WTC11 (cell line): ENCODE measurements at regions not wholly inside any gene's neighbourhood (a gene's known extent, or its start where the extent isn't known, plus 50 kb on each side); places are given as distances from the start of the nearest gene placed in this dataset.

Source experiments
- ATAC-seq: fragments of 200-7000 bp; cut with Tn5 transposase; 2 replicates; pipeline ENCODE4 v1.10.0; 2021; ENCODE audit warnings: mild to moderate bottlenecking, moderate library complexity
- CTCF ChIA-PET: fragments of 300-600 bp; sonication (Branson Sonifier 250); formaldehyde crosslinking; loops from one replicate; lab custom pipeline; 2021; ENCODE audit warnings: antibody characterized with exemption; lab: Charles Lee
- POLR2A ChIA-PET: fragments of 350-600 bp; sonication (Branson Sonifier 250); formaldehyde crosslinking; loops from one replicate; lab custom pipeline; 2021; ENCODE audit warnings: antibody characterized with exemption; lab: Charles Lee
- DNase-seq: peaks from one replicate; pipeline ENCODE4 v3.0.0; 2021; ENCODE audit warnings: low spot score
- H3K27ac Mint-ChIP-seq: 2 replicates; pipeline ENCODE4 v1.8.0; 2021; ENCODE audit warnings: mixed read lengths
- H3K27me3 Mint-ChIP-seq: 2 replicates; pipeline ENCODE4 v1.8.0; 2021; ENCODE audit warnings: low read depth, mild to moderate bottlenecking, moderate library complexity, mixed read lengths
- H3K36me3 Mint-ChIP-seq: 2 replicates; pipeline ENCODE4 v1.8.0; 2021; ENCODE audit warnings: mixed read lengths
- H3K4me1 Mint-ChIP-seq: 2 replicates; pipeline ENCODE4 v1.8.0; 2022; ENCODE audit warnings: mixed read lengths
- H3K4me3 Mint-ChIP-seq: 2 replicates; pipeline ENCODE4 v1.8.0; 2021; ENCODE audit warnings: mild to moderate bottlenecking, moderate library complexity, mixed read lengths
- H3K9me3 Mint-ChIP-seq: 2 replicates; pipeline ENCODE4 v1.8.0; 2021; ENCODE audit warnings: mixed read lengths
- CREM ChIP-seq: sonication (generic); formaldehyde crosslinking; IDR thresholded peaks from 2 replicates; pipeline ENCODE4 v1.8.1; 2022; ENCODE audit warnings: mild to moderate bottlenecking, missing genetic modification reagents, moderate library complexity
- EMX1 ChIP-seq: fragments of 250-450 bp; sonication (Bioruptor Pico); IDR thresholded peaks from 2 replicates; pipeline ENCODE4 v1.8.0; 2021; ENCODE audit warnings: mild to moderate bottlenecking
- GTF2I ChIP-seq: fragments of 250-450 bp; sonication (Bioruptor Pico); conservative IDR thresholded peaks from 2 replicates; pipeline ENCODE4 v1.4.0; 2021; ENCODE audit warnings: mild to moderate bottlenecking
- IRF2 ChIP-seq: sonication (generic); formaldehyde crosslinking; IDR thresholded peaks from 2 replicates; pipeline ENCODE4 v1.8.0; 2022; ENCODE audit warnings: low read depth, missing genetic modification reagents, borderline replicate concordance
- MXD4 ChIP-seq: fragments of 250-450 bp; sonication (Bioruptor Pico); IDR thresholded peaks from 2 replicates; pipeline ENCODE4 v1.8.0; 2021; ENCODE audit warnings: mild to moderate bottlenecking, moderate library complexity, borderline replicate concordance
- NFATC4 ChIP-seq: fragments of 250-450 bp; sonication (Bioruptor Pico); IDR thresholded peaks from 2 replicates; pipeline ENCODE4 v1.9.0; 2021; ENCODE audit warnings: mild to moderate bottlenecking
- NFYB ChIP-seq: sonication (generic); formaldehyde crosslinking; conservative IDR thresholded peaks from 2 replicates; pipeline ENCODE4 v1.8.0; 2022; ENCODE audit warnings: low read depth, missing genetic modification reagents
- NR2C2 ChIP-seq: sonication (generic); formaldehyde crosslinking; IDR thresholded peaks from 2 replicates; pipeline ENCODE4 v1.8.0; 2022; ENCODE audit warnings: mild to moderate bottlenecking, missing genetic modification reagents
- OVOL2 ChIP-seq: fragments of 250-450 bp; sonication (Bioruptor Pico); IDR thresholded peaks from 2 replicates; pipeline ENCODE4 v1.9.0; 2021; ENCODE audit warnings: mild to moderate bottlenecking, borderline replicate concordance
- RELA ChIP-seq: sonication (generic); formaldehyde crosslinking; IDR thresholded peaks from 2 replicates; pipeline ENCODE4 v1.8.1; 2022; ENCODE audit warnings: missing genetic modification reagents, mild to moderate bottlenecking, borderline replicate concordance
- SP1 ChIP-seq: sonication (generic); formaldehyde crosslinking; conservative IDR thresholded peaks from 2 replicates; pipeline ENCODE4 v1.8.1; 2022; ENCODE audit warnings: missing genetic modification reagents
- TEAD4 ChIP-seq: sonication (generic); formaldehyde crosslinking; IDR thresholded peaks from 2 replicates; pipeline ENCODE4 v1.8.0; 2022; ENCODE audit warnings: mild to moderate bottlenecking, missing genetic modification reagents
- TP53 ChIP-seq: sonication (generic); formaldehyde crosslinking; IDR thresholded peaks from 2 replicates; pipeline ENCODE4 v1.8.1; 2023; ENCODE audit warnings: mild to moderate bottlenecking, missing genetic modification reagents
- ZBTB21 ChIP-seq: sonication (generic); formaldehyde crosslinking; IDR thresholded peaks from 2 replicates; pipeline ENCODE4 v1.8.1; 2023; ENCODE audit warnings: mild to moderate bottlenecking, missing genetic modification reagents, borderline replicate concordance
- ZNF219 ChIP-seq: sonication (generic); formaldehyde crosslinking; IDR thresholded peaks from 2 replicates; pipeline ENCODE4 v1.8.0; 2023; ENCODE audit warnings: missing genetic modification reagents, mild to moderate bottlenecking, borderline replicate concordance
- ZNF232 ChIP-seq: sonication (generic); formaldehyde crosslinking; IDR thresholded peaks from 2 replicates; pipeline ENCODE4 v1.8.0; 2022; ENCODE audit warnings: mild to moderate bottlenecking, missing genetic modification reagents
- ZNF416 ChIP-seq: fragments of 250-450 bp; sonication (Bioruptor Pico); IDR thresholded peaks from 2 replicates; pipeline ENCODE4 v1.9.0; 2021; ENCODE audit warnings: mild to moderate bottlenecking, inconsistent platforms
- TF ChIP-seq, protein P1 (sequence below): sonication (generic); formaldehyde crosslinking; IDR thresholded peaks from 2 replicates; pipeline ENCODE4 v1.8.0; 2022; ENCODE audit warnings: mild to moderate bottlenecking, missing genetic modification reagents
- TF ChIP-seq, protein P2 (sequence below): fragments of 250-450 bp; sonication (Bioruptor Pico); IDR thresholded peaks from 2 replicates; pipeline ENCODE4 v1.8.0; 2021; ENCODE audit warnings: mild to moderate bottlenecking
- TF ChIP-seq, protein P3 (sequence below): sonication (generic); formaldehyde crosslinking; IDR thresholded peaks from 2 replicates; pipeline ENCODE4 v1.8.1; 2023; ENCODE audit warnings: mild to moderate bottlenecking, missing genetic modification reagents, moderate library complexity
- TF ChIP-seq, protein P4 (sequence below): sonication (generic); formaldehyde crosslinking; IDR thresholded peaks from 2 replicates; pipeline ENCODE4 v1.8.0; 2022; ENCODE audit warnings: mild to moderate bottlenecking, missing genetic modification reagents
- TF ChIP-seq, protein P5 (sequence below): sonication (generic); formaldehyde crosslinking; IDR thresholded peaks from 2 replicates; pipeline ENCODE4 v1.8.0; 2023; ENCODE audit warnings: mild to moderate bottlenecking, missing genetic modification reagents

DNA sequence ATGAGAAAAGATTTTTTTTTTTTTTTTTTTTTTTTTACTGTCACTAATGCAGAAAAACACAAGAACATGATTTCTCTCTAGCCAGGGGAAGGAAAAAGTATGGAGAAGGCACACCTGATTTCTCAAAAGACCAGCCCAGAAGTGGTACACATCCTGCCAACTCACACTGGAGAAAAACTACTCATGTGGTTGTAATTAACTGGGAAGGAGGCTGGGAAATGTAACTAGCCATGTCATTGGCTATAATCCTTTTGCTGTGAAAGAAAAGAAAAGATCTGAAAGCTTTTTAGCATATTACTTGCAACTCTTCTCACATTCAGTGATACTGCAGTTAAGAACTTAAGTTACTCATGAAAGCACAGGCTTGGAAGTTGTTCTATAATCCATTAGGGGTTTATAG, 195.9 kb upstream of the PMFBP1 start (continued):
- TF ChIP-seq, protein P1, sequence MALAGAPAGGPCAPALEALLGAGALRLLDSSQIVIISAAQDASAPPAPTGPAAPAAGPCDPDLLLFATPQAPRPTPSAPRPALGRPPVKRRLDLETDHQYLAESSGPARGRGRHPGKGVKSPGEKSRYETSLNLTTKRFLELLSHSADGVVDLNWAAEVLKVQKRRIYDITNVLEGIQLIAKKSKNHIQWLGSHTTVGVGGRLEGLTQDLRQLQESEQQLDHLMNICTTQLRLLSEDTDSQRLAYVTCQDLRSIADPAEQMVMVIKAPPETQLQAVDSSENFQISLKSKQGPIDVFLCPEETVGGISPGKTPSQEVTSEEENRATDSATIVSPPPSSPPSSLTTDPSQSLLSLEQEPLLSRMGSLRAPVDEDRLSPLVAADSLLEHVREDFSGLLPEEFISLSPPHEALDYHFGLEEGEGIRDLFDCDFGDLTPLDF: no peak
- TF ChIP-seq TP53 (CRISPR knock-in tag) (no peak), GTF2I (CRISPR knock-in tag) (no peak), RELA (no peak)

DNA sequence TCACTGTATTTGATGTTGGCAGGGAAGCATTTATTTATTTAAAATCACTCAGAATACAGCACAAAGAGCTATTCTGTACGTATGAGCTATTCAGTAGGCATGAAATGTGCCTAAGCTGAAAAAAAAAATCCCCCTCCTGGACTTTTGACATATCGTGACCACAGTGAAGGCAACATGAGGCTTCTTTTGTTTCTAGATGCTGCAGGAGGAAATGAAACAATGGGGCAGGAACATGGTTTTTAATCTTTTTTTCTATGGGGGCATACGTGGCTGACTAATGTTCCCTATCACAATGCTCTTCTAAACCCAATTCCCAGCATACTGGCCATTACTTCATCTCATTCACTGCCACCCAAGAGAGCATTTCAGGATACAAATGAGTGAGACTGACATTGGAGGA, 191.0 kb upstream of the PMFBP1 start:
- peaks cover 3% of the 10 kb centered on the region; the same call in 1 of the 2 replicates for H3K9me3 Mint-ChIP-seq
- TF ChIP-seq ZNF232 (CRISPR knock-in tag) (no peak), IRF2 (no peak), NR2C2 (CRISPR knock-in tag) (no peak), NFATC4 (CRISPR knock-in tag) (no peak), TP53 (CRISPR knock-in tag) (no peak), TEAD4 (CRISPR knock-in tag) (no peak), EMX1 (no peak), NFYB (CRISPR knock-in tag) (no peak), MXD4 (CRISPR knock-in tag) (no peak), CREM (CRISPR knock-in tag) (no peak), OVOL2 (CRISPR knock-in tag) (no peak)
- TF ChIP-seq, protein P2, sequence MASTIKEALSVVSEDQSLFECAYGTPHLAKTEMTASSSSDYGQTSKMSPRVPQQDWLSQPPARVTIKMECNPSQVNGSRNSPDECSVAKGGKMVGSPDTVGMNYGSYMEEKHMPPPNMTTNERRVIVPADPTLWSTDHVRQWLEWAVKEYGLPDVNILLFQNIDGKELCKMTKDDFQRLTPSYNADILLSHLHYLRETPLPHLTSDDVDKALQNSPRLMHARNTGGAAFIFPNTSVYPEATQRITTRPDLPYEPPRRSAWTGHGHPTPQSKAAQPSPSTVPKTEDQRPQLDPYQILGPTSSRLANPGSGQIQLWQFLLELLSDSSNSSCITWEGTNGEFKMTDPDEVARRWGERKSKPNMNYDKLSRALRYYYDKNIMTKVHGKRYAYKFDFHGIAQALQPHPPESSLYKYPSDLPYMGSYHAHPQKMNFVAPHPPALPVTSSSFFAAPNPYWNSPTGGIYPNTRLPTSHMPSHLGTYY (CRISPR knock-in tag): no peak
- TF ChIP-seq, protein P3, sequence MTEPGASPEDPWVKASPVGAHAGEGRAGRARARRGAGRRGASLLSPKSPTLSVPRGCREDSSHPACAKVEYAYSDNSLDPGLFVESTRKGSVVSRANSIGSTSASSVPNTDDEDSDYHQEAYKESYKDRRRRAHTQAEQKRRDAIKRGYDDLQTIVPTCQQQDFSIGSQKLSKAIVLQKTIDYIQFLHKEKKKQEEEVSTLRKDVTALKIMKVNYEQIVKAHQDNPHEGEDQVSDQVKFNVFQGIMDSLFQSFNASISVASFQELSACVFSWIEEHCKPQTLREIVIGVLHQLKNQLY (CRISPR knock-in tag): no peak
- no peaks in the 10 kb centered on the region for H3K36me3 Mint-ChIP-seq
- no peak for ATAC-seq
- ChIA-PET CTCF (no interaction called here), POLR2A (no interaction called here)
- no peaks in the 10 kb centered on the region for H3K27me3 Mint-ChIP-seq
- no peak overlapping the region for H3K27ac Mint-ChIP-seq
- no peak overlapping the region for H3K4me3 Mint-ChIP-seq
- no peak for DNase-seq
- H3K4me1 Mint-ChIP-seq: 0 out of 2 replicates have a peak, but pooled peaks cover 2% of the 10 kb centered on the region

DNA sequence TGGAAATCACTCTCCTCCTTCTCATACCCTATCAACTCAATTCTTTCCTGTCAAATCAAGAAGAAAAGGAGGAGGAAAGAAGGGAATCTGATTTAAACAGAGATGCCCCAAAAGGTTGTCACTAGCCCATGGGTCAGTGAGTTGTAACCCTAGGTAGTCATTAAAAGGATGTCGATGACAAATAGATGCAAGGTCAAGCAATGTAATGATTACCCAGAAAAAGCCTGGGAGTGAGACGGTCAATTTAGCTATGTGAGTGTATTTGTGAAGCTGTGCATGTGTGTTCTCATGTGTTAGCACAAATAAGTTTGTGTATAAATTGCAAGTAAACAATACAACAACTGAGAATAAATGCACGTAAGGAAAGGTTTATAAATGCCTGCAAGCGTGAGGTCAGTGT, 190.5 kb upstream of the PMFBP1 start:
- Mint-ChIP-seq H3K4me3 (no peak overlapping the region), H3K27ac (no peak overlapping the region), H3K36me3 (no peaks in the 10 kb centered on the region), H3K27me3 (no peaks in the 10 kb centered on the region), H3K9me3 (peaks cover under 1% of the 10 kb centered on the region; the same call in 1 of the 2 replicates), H3K4me1 (no peaks in the 10 kb centered on the region)
- CTCF ChIA-PET: no interaction called here
- DNase-seq (no peak), ATAC-seq (no peak)
- POLR2A ChIA-PET: no interaction called here
- TF ChIP-seq NFATC4 (CRISPR knock-in tag) (no peak), ZNF416 (CRISPR knock-in tag) (no peak), ZNF219 (CRISPR knock-in tag) (no peak), ZBTB21 (no peak), SP1 (no peak)
- TF ChIP-seq, protein P4, sequence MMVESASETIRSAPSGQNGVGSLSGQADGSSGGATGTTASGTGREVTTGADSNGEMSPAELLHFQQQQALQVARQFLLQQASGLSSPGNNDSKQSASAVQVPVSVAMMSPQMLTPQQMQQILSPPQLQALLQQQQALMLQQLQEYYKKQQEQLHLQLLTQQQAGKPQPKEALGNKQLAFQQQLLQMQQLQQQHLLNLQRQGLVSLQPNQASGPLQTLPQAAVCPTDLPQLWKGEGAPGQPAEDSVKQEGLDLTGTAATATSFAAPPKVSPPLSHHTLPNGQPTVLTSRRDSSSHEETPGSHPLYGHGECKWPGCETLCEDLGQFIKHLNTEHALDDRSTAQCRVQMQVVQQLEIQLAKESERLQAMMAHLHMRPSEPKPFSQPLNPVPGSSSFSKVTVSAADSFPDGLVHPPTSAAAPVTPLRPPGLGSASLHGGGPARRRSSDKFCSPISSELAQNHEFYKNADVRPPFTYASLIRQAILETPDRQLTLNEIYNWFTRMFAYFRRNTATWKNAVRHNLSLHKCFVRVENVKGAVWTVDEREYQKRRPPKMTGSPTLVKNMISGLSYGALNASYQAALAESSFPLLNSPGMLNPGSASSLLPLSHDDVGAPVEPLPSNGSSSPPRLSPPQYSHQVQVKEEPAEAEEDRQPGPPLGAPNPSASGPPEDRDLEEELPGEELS (CRISPR knock-in tag): no peak
- TF ChIP-seq, protein P5, sequence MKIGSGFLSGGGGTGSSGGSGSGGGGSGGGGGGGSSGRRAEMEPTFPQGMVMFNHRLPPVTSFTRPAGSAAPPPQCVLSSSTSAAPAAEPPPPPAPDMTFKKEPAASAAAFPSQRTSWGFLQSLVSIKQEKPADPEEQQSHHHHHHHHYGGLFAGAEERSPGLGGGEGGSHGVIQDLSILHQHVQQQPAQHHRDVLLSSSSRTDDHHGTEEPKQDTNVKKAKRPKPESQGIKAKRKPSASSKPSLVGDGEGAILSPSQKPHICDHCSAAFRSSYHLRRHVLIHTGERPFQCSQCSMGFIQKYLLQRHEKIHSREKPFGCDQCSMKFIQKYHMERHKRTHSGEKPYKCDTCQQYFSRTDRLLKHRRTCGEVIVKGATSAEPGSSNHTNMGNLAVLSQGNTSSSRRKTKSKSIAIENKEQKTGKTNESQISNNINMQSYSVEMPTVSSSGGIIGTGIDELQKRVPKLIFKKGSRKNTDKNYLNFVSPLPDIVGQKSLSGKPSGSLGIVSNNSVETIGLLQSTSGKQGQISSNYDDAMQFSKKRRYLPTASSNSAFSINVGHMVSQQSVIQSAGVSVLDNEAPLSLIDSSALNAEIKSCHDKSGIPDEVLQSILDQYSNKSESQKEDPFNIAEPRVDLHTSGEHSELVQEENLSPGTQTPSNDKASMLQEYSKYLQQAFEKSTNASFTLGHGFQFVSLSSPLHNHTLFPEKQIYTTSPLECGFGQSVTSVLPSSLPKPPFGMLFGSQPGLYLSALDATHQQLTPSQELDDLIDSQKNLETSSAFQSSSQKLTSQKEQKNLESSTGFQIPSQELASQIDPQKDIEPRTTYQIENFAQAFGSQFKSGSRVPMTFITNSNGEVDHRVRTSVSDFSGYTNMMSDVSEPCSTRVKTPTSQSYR (CRISPR knock-in tag): no peak
- TF ChIP-seq, protein P2 (CRISPR knock-in tag): no peak
